SK-N-SH (cell line): ENCODE measurements at regions not wholly inside any gene's neighbourhood (a gene's known extent, or its start where the extent isn't known, plus 50 kb on each side); places are given as distances from the start of the nearest gene placed in this dataset.

Experiments
- CTCF ChIA-PET: fragments of 300-600, 350-600 bp; formaldehyde crosslinking; extraction: SDS; loops from one replicate; lab custom pipeline; 2021; lab: Yijun Ruan, JAX
- POLR2A ChIA-PET: fragments of 350-600 bp; sonication (Branson Sonifier 250); formaldehyde crosslinking; extraction: SDS; loops from one replicate; lab custom pipeline; 2020; ENCODE audit warnings: antibody characterized with exemption, inconsistent platforms; lab: Yijun Ruan, JAX
- DNase-seq: peaks from one replicate; pipeline ENCODE4 v3.0.0; 2012
- H2AFZ ChIP-seq: fragments of 200-600 bp; sonication (generic); 2 replicates; pipeline ENCODE4 v1.8.1; 2016; ENCODE audit warnings: antibody characterized with exemption, mild to moderate bottlenecking, low read depth
- H3F3A ChIP-seq: fragments of 200-600 bp; sonication (generic); replicated peaks from 2 replicates; pipeline ENCODE3; 2016; ENCODE audit warnings: antibody characterized with exemption, mild to moderate bottlenecking; ENCODE audit not compliant: insufficient read depth
- H3K27ac ChIP-seq, 2 experiments: fragments of 200-500 bp in 1 of 2; fragments of 200-600 bp in 1 of 2; sonication (Bioruptor generic) in 1 of 2; sonication (generic), shearing (Covaris generic) in 1 of 2; 2 replicates each; pipeline versions ENCODE4 v1.5.1 to v1.6.1; 2014 to 2016; ENCODE audit warnings: low read depth in 2 of 2, inconsistent platforms in 1 of 2, low read length in 1 of 2, mild to moderate bottlenecking in 1 of 2, mixed read lengths in 1 of 2
- H3K27me3 ChIP-seq: fragments of 200-600 bp; sonication (generic), shearing (Covaris generic); 2 replicates; pipeline ENCODE4 v1.6.1; 2016; ENCODE audit warnings: mixed run types; ENCODE audit not compliant: insufficient read depth
- H3K36me3 ChIP-seq, 2 experiments: fragments of 200-500 bp in 1 of 2; fragments of 200-600 bp in 1 of 2; sonication (Bioruptor generic) in 1 of 2; sonication (generic) in 1 of 2; replicated peaks in 1 of 2; 2 replicates each; pipeline versions ENCODE3 to v1.5.1; 2014 to 2016; ENCODE audit warnings: low read length in 1 of 2, mild to moderate bottlenecking in 1 of 2; ENCODE audit not compliant: insufficient read depth in 2 of 2, control insufficient read depth in 1 of 2
- H3K4me1 ChIP-seq, 2 experiments: fragments of 200-500 bp in 1 of 2; fragments of 200-600 bp in 1 of 2; sonication (Bioruptor generic) in 1 of 2; sonication (generic), shearing (Covaris generic) in 1 of 2; 2 replicates each; pipeline versions ENCODE4 v1.5.1 to v1.6.1; 2014 to 2016; ENCODE audit warnings: low read depth in 1 of 2, low read length in 1 of 2, mixed run types in 1 of 2; ENCODE audit not compliant: insufficient read depth in 2 of 2, control insufficient read depth in 1 of 2
- H3K4me2 ChIP-seq: fragments of 200-600 bp; sonication (generic), shearing (Covaris generic); 2 replicates; pipeline ENCODE4 v1.6.1; 2017; ENCODE audit warnings: mixed run types
- H3K4me3 ChIP-seq, 2 experiments: fragments of 200-500 bp in 1 of 2; fragments of 200-600 bp in 1 of 2; sonication (Bioruptor generic) in 1 of 2; sonication (generic), shearing (Covaris generic) in 1 of 2; 2 replicates each; pipeline versions ENCODE4 v1.5.1 to v1.8.1; 2014 to 2016; ENCODE audit warnings: low read depth in 2 of 2, inconsistent platforms in 1 of 2, low read length in 1 of 2, mild to moderate bottlenecking in 1 of 2, mixed read lengths in 1 of 2, moderate library complexity in 1 of 2
- H3K79me2 ChIP-seq: fragments of 200-600 bp; sonication (generic); 2 replicates; pipeline ENCODE4 v1.8.1; 2017; ENCODE audit warnings: mild to moderate bottlenecking; ENCODE audit not compliant: insufficient read depth
- H3K9ac ChIP-seq: fragments of 200-600 bp; sonication (generic); 2 replicates; pipeline ENCODE4 v1.6.1; 2017; ENCODE audit warnings: mixed run types
- H3K9me2 ChIP-seq: fragments of 200-600 bp; sonication (generic); 2 replicates; pipeline ENCODE4 v1.6.1; 2017; ENCODE audit warnings: mixed run types
- H3K9me3 ChIP-seq: fragments of 200-600 bp; sonication (generic); 2 replicates; pipeline ENCODE4 v1.6.1; 2017; ENCODE audit warnings: mixed run types, mild to moderate bottlenecking, moderate library complexity
- H4K20me1 ChIP-seq: fragments of 200-600 bp; sonication (generic); 2 replicates; pipeline ENCODE4 v1.6.1; 2017; ENCODE audit warnings: mild to moderate bottlenecking, mixed run types; ENCODE audit not compliant: insufficient read depth
- CHD2 ChIP-seq: fragments of 150-350 bp; IDR thresholded peaks from 2 replicates; pipeline ENCODE4 v1.6.1; 2018; ENCODE audit warnings: low read length; ENCODE audit not compliant: partially characterized antibody
- EP300 ChIP-seq, 2 experiments: IDR thresholded peaks; 2 replicates each; pipeline versions ENCODE4 v1.4.0 to v1.6.1; 2012; ENCODE audit warnings: borderline replicate concordance in 1 of 2, low read depth in 1 of 2, low read length in 1 of 2
- EZH2phosphoT487 ChIP-seq: fragments of 200-600 bp; sonication (generic); IDR thresholded peaks from 2 replicates; pipeline ENCODE4 v1.6.1; 2017; ENCODE audit warnings: low read depth, mixed run types, mild to moderate bottlenecking, antibody characterized with exemption, moderate library complexity, borderline replicate concordance
- FOSL2 ChIP-seq: IDR thresholded peaks from 2 replicates; pipeline ENCODE4 v1.4.0; 2012; ENCODE audit warnings: low read depth, mild to moderate bottlenecking, moderate library complexity, borderline replicate concordance
- FOXJ3 ChIP-seq: sonication (generic); formaldehyde crosslinking; IDR thresholded peaks from 2 replicates; pipeline ENCODE4 v1.5.1; 2020; ENCODE audit warnings: mild to moderate bottlenecking, missing genetic modification reagents
- GABPA ChIP-seq: IDR thresholded peaks from 2 replicates; pipeline ENCODE4 v1.4.0; 2012; ENCODE audit warnings: low read depth, mild to moderate bottlenecking
- GATA2 ChIP-seq: sonication (generic); formaldehyde crosslinking; IDR thresholded peaks from 2 replicates; pipeline ENCODE4 v1.5.0; 2020; ENCODE audit warnings: mild to moderate bottlenecking, missing genetic modification reagents
- IRF3 ChIP-seq: fragments of 150-350 bp; IDR thresholded peaks from 2 replicates; pipeline ENCODE4 v1.6.1; 2016; ENCODE audit warnings: mild to moderate bottlenecking, low read depth, low read length
- JUND ChIP-seq: IDR thresholded peaks from 2 replicates; pipeline ENCODE4 v1.4.0; 2012
- MAX ChIP-seq: IDR thresholded peaks from 2 replicates; pipeline ENCODE4 v1.4.0; 2012; ENCODE audit warnings: low read depth
- MEF2A ChIP-seq: IDR thresholded peaks from 2 replicates; pipeline ENCODE4 v1.4.0; 2012; ENCODE audit warnings: low read depth, borderline replicate concordance
- MXI1 ChIP-seq: IDR thresholded peaks from 2 replicates; pipeline ENCODE4 v1.6.1; 2012; ENCODE audit warnings: mild to moderate bottlenecking, low read depth, low read length, improper control_type of control experiment
- NRF1 ChIP-seq: IDR thresholded peaks from 2 replicates; pipeline ENCODE4 v1.6.1; 2012; ENCODE audit warnings: low read depth, mild to moderate bottlenecking, low read length
- PBX3 ChIP-seq: IDR thresholded peaks from 2 replicates; pipeline ENCODE4; 2012
- RFX5 ChIP-seq: IDR thresholded peaks from 2 replicates; pipeline ENCODE4 v1.6.1; 2012; ENCODE audit warnings: mild to moderate bottlenecking, improper control_type of control experiment, low read length
- SMC3 ChIP-seq: IDR thresholded peaks from 2 replicates; pipeline ENCODE4 v1.6.1; 2012; ENCODE audit warnings: low read depth, low read length, improper control_type of control experiment
- TAF1 ChIP-seq: IDR thresholded peaks from 2 replicates; pipeline ENCODE4 v1.6.1; 2012; ENCODE audit warnings: low read depth, mild to moderate bottlenecking, low read length, moderate library complexity, borderline replicate concordance
- TCF12 ChIP-seq: IDR thresholded peaks from 2 replicates; pipeline ENCODE4 v1.4.0; 2012
- USF1 ChIP-seq: IDR thresholded peaks from 2 replicates; pipeline ENCODE4 v1.4.0; 2012; ENCODE audit warnings: low read depth, borderline replicate concordance
- USF2 ChIP-seq: fragments of 150-350 bp; IDR thresholded peaks from 2 replicates; pipeline ENCODE4 v1.6.1; 2017; ENCODE audit warnings: antibody characterized with exemption, low read length, low read depth, borderline replicate concordance
- WGBS: methylation state at CpG from one replicate; pipeline ENCODE4 v1.1.6; 2017; ENCODE audit warnings: low lambda C conversion rate; 5-methylcytosine and 5-hydroxymethylcytosine counted together

- no peak overlapping the region for H3K9ac ChIP-seq
- H3K9me3 ChIP-seq = no peaks in the 10 kb centered on the region
- no peak overlapping the region for H3K4me3 ChIP-seq
- POLR2A ChIA-PET = no interaction called here
- no peak for TF ChIP-seq FOSL2
- TF ChIP-seq RFX5 = no peak
- no peak for TF ChIP-seq PBX3
- TF ChIP-seq USF1 = no peak
- TF ChIP-seq IRF3 = no peak
- no peak for TF ChIP-seq EP300 (IDR thresholded peaks at IDR 0.05; ENCODE audit: borderline replicate concordance in 1 of 2, low read depth in 1 of 2, low read length in 1 of 2)
- TF ChIP-seq MEF2A = no peak
- TF ChIP-seq GABPA = no peak
- no peak for TF ChIP-seq USF2
- no peak for TF ChIP-seq MXI1
- no peaks in the 10 kb centered on the region for H3F3A ChIP-seq
- no peaks in the 10 kb centered on the region for H4K20me1 ChIP-seq
- no peak overlapping the region for H3K4me2 ChIP-seq
- no peaks in the 10 kb centered on the region for H3K79me2 ChIP-seq
- WGBS = 16% methylated on average over 1 of the region's 1 CpG
- H3K27me3 ChIP-seq = no peaks in the 10 kb centered on the region
- no peaks in the 10 kb centered on the region for H3K9me2 ChIP-seq
- H3K27ac ChIP-seq = no peak overlapping the region
- no peak for DNase-seq
- no peaks in the 10 kb centered on the region for H3K36me3 ChIP-seq
- H3K4me1 ChIP-seq = no peaks in the 10 kb centered on the region
- CTCF ChIA-PET = interaction anchor here (1.0 to 5.3 kb wide), 2 partner anchors 425 to 803 kb away, joined by 5 to 43 read pairs; no protein-coding TSS in a partner anchor
- H2AFZ ChIP-seq = no peak overlapping the region
These were observed 888.1 kb downstream of the PDCD6IP start for GRCh38 chr3:34686541-34686940.

- no peaks in the 10 kb centered on the region for H3K27me3 ChIP-seq
- H4K20me1 ChIP-seq = no peaks in the 10 kb centered on the region
- H3K27ac ChIP-seq = no peak overlapping the region
- POLR2A ChIA-PET = no interaction called here
- H3K9ac ChIP-seq = no peak overlapping the region
- H2AFZ ChIP-seq = no peak overlapping the region
- no peak for TF ChIP-seq NRF1
- TF ChIP-seq EZH2phosphoT487 = no peak
- TF ChIP-seq CHD2 = no peak
- no peak for TF ChIP-seq JUND
- no peak for TF ChIP-seq MAX
- no peak for TF ChIP-seq TAF1
- TF ChIP-seq FOXJ3 (CRISPR knock-in tag) = no peak
- TF ChIP-seq PBX3 = no peak
- TF ChIP-seq MXI1 = no peak
- no peak for TF ChIP-seq EP300 (IDR thresholded peaks at IDR 0.05; ENCODE audit: borderline replicate concordance in 1 of 2, low read depth in 1 of 2, low read length in 1 of 2)
- TF ChIP-seq SMC3 = no peak
- TF ChIP-seq GATA2 (CRISPR knock-in tag) = no peak
- TF ChIP-seq MEF2A = no peak
- no peak for TF ChIP-seq RFX5
- TF ChIP-seq TCF12 = no peak
- TF ChIP-seq, all 33 proteins: peak for 0
- no peak overlapping the region for H3K4me3 ChIP-seq
- H3K36me3 ChIP-seq = no peaks in the 10 kb centered on the region
- no peak overlapping the region for H3K4me2 ChIP-seq
- WGBS = 9% methylated on average over 1 of the region's 1 CpG
- no peaks in the 10 kb centered on the region for H3K79me2 ChIP-seq
- no peak for DNase-seq
- no peaks in the 10 kb centered on the region for H3K9me2 ChIP-seq
- CTCF ChIA-PET = interaction anchor here (1.0 to 5.3 kb wide), 2 partner anchors 10 to 426 kb away, joined by 3 to 43 read pairs; no protein-coding TSS in a partner anchor
- no peaks in the 10 kb centered on the region for H3F3A ChIP-seq
- H3K9me3 ChIP-seq = no peaks in the 10 kb centered on the region
- H3K4me1 ChIP-seq = no peaks in the 10 kb centered on the region
These were observed 889.2 kb downstream of the PDCD6IP start for GRCh38 chr3:34687671-34688070.
